ENCODE measurements at regions not wholly inside any gene's neighbourhood (a gene's known extent, or its start where the extent isn't known, plus 50 kb on each side); places are given as distances from the start of the nearest gene placed in this dataset.
"Not testable (repeated sequence)": the region's sequence is repeated elsewhere in the genome, so short reads cannot be mapped to it uniquely, and the experiment has no call there.

GRCh38 chr6:85137865-85138264 lies 312.0 kb upstream of the NT5E start:
- no peak for FAIRE-seq
- no peak for DNase-seq (ENCODE audit: extremely low spot score, insufficient read length, low read depth)

DNA sequence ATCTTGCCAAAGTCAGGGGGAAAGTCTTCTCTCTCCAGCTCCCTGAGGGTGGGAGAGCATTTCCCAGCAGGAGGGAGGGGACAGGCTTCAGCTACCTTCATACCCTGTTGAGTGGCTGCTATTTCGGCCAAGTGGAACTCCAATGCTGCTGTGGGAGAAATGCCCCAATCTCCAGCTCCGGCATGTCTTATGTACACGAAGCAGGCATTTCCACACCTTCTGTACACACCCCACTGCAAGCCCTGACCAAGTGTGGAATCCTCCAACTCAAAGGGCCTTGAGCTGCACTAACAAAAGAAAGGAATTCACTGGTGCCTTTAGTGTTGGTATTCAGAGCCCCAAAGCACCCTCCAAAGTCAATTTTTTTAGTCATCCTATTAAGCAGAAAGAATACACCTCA lies 313.6 kb upstream of the NT5E start:
- DNase-seq (ENCODE audit: extremely low spot score, insufficient read length, low read depth) (no peak), FAIRE-seq (no peak)

GRCh38 chr6:85135376-85136094 lies 314.3 kb upstream of the NT5E start:
- DNase-seq (ENCODE audit: extremely low spot score, insufficient read length, low read depth) (no peak), FAIRE-seq (no peak)

DNA sequence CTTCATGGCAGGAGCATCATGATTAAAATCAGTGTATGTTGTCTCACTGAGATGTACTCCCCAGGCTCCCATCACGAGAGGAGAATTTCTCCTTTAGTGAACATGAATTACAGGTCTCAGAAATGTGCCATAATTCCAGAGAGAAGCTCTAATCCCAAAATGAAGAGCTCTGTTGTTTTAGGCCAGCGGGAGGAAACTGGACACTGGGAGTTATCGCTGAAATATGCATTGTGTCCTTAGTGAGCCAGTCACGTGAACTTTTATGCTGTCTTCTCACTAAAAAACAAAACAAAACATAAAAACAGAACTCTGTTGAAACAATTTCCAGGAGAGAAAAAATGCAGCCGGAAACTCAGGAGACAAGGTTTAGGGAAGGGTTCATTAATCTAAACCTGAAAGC lies 315.7 kb upstream of the NT5E start:
- FAIRE-seq (no peak), DNase-seq (ENCODE audit: extremely low spot score, insufficient read length, low read depth) (no peak)

DNA sequence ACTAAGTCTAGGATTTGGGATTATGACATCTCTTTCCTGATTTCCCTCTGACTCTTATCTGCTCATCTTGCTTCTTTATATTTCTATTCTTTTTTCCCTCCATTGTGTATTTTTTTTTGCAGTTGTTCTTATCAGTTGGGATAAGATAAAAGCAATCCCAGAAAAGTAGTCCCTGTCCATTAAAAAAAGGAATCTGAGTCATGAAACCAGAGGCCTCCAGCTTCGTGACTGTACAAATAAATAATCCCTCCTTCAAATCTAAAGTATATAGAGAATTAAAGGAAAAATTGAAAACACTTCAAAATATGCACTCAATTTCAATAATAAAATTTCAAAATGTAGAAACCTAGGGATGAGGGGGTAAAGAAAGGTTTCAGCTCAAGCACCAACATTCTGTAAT lies 317.8 kb upstream of the NT5E start:
- no peak for DNase-seq (ENCODE audit: extremely low spot score, insufficient read length, low read depth)

DNA sequence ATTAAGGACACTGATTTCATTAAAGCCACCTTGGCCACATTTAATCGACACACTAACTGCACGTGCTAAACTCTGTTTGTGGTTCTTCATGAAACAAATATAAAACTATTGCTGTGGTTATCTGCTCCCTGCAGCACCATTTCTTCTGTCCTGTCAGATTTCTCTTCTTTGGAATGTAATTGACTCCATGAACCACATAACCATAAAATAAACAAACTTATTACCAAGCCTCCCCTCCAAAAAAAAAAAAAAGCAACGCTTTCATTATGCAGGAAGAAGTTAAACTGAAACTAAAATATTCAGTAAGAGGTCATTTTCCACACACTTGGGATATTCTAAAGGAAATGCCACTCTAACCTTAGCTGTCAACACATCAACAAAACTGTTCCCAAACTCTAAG lies 319.1 kb upstream of the NT5E start:
- FAIRE-seq (no peak), DNase-seq (ENCODE audit: extremely low spot score, insufficient read length, low read depth) (no peak)

More for the DNA sequence above, 317.8 kb upstream of the NT5E start:
- FAIRE-seq = no peak

DNA sequence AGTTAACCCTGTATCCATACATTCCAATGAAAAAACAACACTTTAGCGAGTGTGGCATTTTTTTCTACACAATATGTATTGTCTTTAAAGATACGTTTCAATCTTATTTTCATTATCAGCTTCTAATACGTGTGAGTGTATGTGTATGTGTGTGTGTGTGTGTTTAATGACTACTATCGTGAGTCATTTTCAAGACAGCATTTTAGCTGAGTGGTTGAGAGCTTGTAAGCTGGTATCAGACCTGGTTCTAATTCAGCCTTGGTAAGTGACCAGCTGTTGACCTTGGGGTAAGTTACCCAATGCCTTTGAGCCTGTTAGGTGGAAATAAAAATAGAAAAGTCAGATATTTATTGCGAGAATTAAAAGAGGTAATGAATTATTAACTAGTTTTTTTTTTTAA lies 320.0 kb upstream of the NT5E start:
- FAIRE-seq = no peak
- DNase-seq (ENCODE audit: extremely low spot score, insufficient read length, low read depth) = no peak

DNA sequence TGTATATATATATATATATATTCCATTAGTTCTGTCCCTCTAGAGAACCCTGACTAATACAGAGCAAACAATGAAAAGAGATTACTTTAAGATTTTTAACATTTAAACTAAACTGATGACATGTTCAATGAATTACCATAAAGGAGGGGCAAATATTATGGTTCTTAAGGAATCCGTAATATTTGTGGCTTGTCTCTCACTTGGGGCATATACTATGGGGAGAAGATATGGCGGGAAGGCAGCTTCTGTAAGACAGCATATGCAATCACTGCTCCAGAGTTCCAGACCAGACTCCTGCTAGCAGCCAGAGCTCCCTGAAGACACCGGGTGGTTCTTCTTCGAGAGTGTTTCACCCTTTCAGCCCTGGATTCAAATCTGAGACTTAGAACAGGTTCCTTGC lies 321.1 kb upstream of the NT5E start:
- FAIRE-seq (no peak), DNase-seq (ENCODE audit: extremely low spot score, insufficient read length, low read depth) (no peak)

GRCh38 chr6:85128256-85128655 lies 321.6 kb upstream of the NT5E start:
- DNase-seq (ENCODE audit: extremely low spot score, insufficient read length, low read depth); FAIRE-seq: not testable (repeated sequence)

- DNase-seq (ENCODE audit: extremely low spot score, insufficient read length, low read depth) (no peak), FAIRE-seq (no peak)
These were observed 322.1 kb upstream of the NT5E start for GRCh38 chr6:85127696-85128243.

DNA sequence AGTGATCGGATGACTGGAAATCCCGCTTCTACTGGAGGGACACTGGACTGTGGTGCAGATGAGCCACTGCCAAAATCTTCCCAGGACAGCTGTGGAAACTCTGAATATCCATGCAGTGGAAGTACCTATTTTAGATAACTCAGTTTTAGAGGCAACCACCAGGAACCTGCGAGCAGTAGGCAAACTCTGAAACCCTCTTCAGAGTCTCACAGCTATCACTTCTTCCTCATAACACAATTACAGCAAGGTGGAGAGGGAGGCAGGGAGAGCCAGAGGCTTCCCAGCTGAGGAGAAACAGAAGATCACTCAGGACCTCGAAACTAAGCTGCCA lies 322.8 kb upstream of the NT5E start:
- FAIRE-seq (no peak), DNase-seq (ENCODE audit: extremely low spot score, insufficient read length, low read depth) (no peak)

DNA sequence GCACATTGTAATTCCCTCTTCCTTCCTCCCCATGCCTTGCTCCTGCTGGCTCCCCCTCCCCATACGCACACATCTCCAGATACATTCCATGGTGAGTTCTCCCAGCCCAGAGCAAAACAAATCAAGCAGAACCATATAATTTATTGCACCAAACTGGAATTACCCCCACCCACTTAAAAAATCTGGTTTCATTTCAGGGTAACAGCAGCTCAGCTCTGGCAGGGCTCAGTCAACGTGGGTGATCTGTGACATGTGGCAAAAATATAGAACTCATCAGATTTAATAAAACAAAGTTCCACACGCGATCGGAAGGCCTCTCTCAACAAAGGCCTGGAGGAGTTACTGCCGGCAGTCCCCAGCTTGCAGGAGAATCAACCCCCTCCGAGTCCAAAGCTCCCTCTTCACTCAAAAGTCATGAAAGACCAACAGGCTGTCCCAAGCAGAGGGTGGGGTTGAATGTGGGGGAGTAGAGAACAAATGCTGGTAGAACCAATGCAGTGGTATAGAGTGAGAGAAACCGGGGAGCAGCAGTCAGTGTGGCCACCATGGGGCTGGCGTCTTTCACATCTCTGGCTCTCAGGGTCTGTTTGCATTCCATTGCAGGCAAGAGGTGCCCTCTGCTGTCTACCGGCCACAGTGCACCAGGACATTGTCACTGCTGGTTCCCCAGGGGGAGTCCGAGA lies 323.3 kb upstream of the NT5E start:
- FAIRE-seq (peak; percentile 55), DNase-seq (ENCODE audit: extremely low spot score, insufficient read length, low read depth) (no peak)

DNA sequence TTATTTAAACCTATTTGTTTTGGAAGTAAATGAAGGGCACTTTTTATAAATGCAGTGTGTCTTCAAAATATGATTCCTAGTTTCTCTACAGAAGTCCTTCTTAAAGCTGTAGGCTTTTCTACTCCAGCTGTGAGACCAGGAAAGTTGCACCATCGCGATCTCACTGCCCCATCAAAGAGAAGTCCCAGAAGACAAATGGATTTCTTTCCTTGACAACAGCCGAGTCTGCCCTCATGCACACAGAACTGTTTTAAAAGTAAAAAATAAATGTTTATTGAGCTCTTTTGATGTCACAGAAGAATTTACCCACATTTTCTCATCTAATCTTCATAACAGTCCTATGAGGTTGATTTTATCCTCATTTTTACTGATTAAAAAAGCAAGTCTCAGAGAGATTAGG lies 324.4 kb upstream of the NT5E start:
- no peak for FAIRE-seq
- DNase-seq (ENCODE audit: extremely low spot score, insufficient read length, low read depth) = no peak

DNA sequence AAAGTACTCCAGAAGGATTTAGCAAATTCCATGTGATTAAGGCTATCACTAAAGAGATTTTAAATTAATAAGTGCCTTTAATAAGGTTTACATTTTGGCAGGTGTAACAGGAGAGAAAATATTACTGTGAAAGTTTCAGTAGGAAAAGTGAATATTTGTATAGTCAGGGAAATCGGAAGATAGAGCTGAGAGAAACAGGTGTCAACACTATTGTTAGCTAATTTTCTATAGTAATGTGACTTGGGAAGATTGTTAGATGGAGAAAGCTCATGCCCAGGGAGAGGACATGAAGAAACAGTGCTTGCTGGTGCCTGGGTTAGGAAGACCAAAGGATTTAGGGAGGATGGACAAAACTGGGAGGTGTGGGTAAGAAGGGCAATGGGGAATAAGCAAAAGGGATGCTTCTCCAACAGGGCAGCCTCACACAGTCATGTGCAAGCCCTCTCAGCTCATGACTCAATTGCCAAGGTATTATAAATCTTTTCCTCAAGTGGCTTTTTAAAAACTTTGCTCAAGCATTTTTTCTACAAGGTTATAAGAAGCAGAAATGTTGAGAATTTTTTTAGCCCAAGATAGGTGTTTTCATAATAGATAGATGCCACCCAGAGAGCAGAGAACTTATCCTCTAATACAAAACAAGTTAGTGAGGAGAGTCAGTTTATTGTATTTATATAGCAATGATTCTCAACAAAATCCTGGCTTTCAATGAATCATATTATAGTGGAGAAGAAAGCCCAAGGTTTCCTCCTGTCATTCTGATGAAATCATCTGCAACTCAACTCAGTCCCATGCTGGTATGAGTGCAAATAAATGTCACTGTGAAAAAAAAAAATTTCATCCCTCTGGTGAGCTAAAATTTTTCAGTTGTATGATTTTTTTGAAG lies 325.2 kb upstream of the NT5E start:
- DNase-seq (ENCODE audit: extremely low spot score, insufficient read length, low read depth) = no peak
- no peak for FAIRE-seq

DNA sequence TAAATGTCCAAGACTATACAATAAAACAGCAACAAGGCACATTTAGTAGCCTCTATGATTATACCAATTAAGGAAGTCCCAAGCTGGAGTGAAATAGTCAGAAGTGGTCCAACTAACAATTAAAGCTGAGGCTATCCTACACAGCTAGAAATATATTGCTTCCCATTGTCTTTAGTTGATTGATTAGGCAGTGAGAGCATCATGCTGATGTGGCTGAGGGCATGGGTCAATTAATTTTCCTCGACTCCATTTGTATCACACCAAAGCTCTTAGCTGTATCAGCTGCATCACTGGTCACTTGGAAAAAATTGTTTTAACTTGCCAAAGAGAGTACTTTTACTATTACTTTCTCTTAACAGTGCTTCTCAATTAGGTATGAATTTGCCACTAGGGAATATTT lies 328.7 kb upstream of the NT5E start:
- FAIRE-seq (no peak), DNase-seq (ENCODE audit: extremely low spot score, insufficient read length, low read depth) (no peak)

DNA sequence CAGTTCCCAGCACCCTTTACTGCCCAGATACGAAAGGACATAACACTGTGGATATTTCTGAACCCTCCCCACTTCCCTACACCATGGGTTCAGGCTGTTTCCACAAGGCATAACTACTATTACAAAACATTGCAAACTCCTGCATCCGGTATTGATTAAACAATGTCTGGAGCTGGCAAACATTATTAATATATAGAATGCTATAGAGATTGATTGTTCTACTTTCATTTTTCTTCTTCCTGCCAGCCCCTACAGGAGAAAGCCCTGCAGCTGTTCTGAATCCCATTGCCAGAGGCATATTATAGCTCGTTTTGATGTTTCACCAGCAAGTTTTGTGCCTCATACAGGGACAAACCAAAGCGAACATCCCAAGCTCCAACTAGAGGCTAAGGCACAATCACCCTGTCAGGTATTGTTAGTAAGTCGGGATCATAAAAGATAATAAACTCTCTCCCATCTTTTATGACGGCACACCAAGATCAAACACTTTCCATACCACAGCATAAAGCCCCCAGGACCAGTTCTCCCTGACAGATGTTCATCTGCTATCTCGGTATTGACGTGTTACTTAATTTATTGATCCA lies 331.1 kb upstream of the NT5E start:
- no peak for DNase-seq (ENCODE audit: extremely low spot score, insufficient read length, low read depth)
- FAIRE-seq = no peak

GRCh38 chr6:85118233-85118632 lies 331.6 kb upstream of the NT5E start:
- DNase-seq (ENCODE audit: extremely low spot score, insufficient read length, low read depth) (no peak), FAIRE-seq (no peak)

DNA sequence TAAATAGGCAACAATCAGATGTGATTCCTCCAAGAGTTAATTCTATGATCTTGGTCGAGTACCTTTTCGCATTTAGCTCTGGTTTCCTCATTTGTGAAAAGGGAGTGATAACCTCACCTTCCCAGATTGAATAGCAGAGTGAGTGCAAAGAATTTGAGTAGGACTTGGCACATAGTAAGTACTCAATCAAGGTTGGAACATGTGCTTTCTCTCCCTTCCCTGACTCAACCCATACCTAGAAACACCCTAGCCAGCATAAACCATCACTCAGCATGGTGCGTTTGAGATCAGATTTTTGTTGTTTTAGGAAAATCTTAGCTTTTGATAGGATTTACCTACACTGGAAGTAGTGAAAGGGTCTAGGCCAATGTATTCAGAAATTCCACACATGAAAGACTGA lies 333.4 kb upstream of the NT5E start:
- no peak for FAIRE-seq
- DNase-seq (ENCODE audit: extremely low spot score, insufficient read length, low read depth) = no peak

DNA sequence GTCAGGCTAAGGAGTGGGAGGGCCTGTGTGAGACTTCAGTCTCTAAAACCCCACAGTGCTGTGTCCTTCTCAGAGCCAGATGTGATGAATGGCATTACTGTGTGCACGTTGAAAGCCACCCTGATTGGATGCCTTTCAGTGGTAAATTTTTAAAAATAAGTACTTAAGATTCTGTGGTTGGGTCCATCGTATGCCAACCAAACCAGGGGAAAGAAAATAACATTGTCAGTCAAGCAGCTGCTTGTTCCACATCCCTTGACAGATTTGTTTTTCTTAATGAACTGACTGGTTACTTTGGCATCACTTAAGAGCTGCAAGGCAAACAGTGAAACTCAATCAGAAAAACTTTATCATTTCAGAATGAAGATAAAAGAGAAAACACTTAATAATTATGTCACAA lies 334.0 kb upstream of the NT5E start:
- FAIRE-seq (no peak), DNase-seq (ENCODE audit: extremely low spot score, insufficient read length, low read depth) (no peak)

DNA sequence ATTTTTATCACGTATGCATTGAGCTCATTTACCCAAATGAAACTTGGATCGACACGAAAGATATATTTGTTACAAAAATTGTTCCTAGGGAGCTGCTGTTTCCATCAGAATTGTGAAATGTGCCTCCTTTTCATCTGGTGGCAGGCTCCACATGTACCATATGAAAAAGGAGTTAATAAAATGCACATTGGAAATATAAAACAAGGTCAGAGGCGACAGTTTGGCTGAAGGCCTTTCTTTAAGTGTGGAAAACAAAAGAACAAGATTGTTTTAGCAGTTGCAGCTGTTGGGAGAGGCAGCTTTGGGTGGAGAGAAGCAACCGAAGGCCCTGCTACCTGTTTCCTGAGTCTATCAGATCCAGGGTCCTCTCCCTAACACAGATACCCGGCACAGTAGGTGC lies 334.5 kb upstream of the NT5E start:
- no peak for FAIRE-seq
- DNase-seq (ENCODE audit: extremely low spot score, insufficient read length, low read depth) = no peak

DNA sequence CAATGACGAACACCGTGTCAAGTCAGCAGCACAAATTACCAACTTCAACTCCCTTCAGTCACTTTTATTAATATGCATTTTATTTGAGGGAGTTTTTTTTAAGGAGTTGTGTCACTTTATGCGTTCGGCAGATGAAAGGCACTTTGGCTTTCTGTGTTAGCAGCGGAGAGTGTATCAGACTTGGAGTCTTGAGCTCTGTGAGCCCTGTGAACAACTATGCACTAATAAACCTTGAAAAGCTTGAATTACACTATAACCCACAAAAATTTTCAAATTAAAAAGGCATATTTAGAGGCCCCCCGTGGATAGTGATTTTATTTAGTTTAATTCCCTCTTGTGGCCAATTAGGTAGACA lies 335.3 kb upstream of the NT5E start:
- DNase-seq (ENCODE audit: extremely low spot score, insufficient read length, low read depth) = no peak
- no peak for FAIRE-seq

Data from GM18507 (cell line).